SK-N-SH (cell line): ENCODE measurements at regions not wholly inside any gene's neighbourhood (a gene's known extent, or its start where the extent isn't known, plus 50 kb on each side); places are given as distances from the start of the nearest gene placed in this dataset.

Experiments
- CTCF ChIA-PET: fragments of 300-600, 350-600 bp; formaldehyde crosslinking; extraction: SDS; loops from one replicate; lab custom pipeline; 2021; lab: Yijun Ruan, JAX
- POLR2A ChIA-PET: fragments of 350-600 bp; sonication (Branson Sonifier 250); formaldehyde crosslinking; extraction: SDS; loops from one replicate; lab custom pipeline; 2020; ENCODE audit warnings: antibody characterized with exemption, inconsistent platforms; lab: Yijun Ruan, JAX
- DNase-seq: peaks from one replicate; pipeline ENCODE4 v3.0.0; 2012
- H2AFZ ChIP-seq: fragments of 200-600 bp; sonication (generic); 2 replicates; pipeline ENCODE4 v1.8.1; 2016; ENCODE audit warnings: antibody characterized with exemption, mild to moderate bottlenecking, low read depth
- H3F3A ChIP-seq: fragments of 200-600 bp; sonication (generic); replicated peaks from 2 replicates; pipeline ENCODE3; 2016; ENCODE audit warnings: antibody characterized with exemption, mild to moderate bottlenecking; ENCODE audit not compliant: insufficient read depth
- H3K27ac ChIP-seq, 2 experiments: fragments of 200-500 bp in 1 of 2; fragments of 200-600 bp in 1 of 2; sonication (Bioruptor generic) in 1 of 2; sonication (generic), shearing (Covaris generic) in 1 of 2; 2 replicates each; pipeline versions ENCODE4 v1.5.1 to v1.6.1; 2014 to 2016; ENCODE audit warnings: low read depth in 2 of 2, inconsistent platforms in 1 of 2, low read length in 1 of 2, mild to moderate bottlenecking in 1 of 2, mixed read lengths in 1 of 2
- H3K27me3 ChIP-seq: fragments of 200-600 bp; sonication (generic), shearing (Covaris generic); 2 replicates; pipeline ENCODE4 v1.6.1; 2016; ENCODE audit warnings: mixed run types; ENCODE audit not compliant: insufficient read depth
- H3K36me3 ChIP-seq, 2 experiments: fragments of 200-500 bp in 1 of 2; fragments of 200-600 bp in 1 of 2; sonication (Bioruptor generic) in 1 of 2; sonication (generic) in 1 of 2; replicated peaks in 1 of 2; 2 replicates each; pipeline versions ENCODE3 to v1.5.1; 2014 to 2016; ENCODE audit warnings: low read length in 1 of 2, mild to moderate bottlenecking in 1 of 2; ENCODE audit not compliant: insufficient read depth in 2 of 2, control insufficient read depth in 1 of 2
- H3K4me1 ChIP-seq, 2 experiments: fragments of 200-500 bp in 1 of 2; fragments of 200-600 bp in 1 of 2; sonication (Bioruptor generic) in 1 of 2; sonication (generic), shearing (Covaris generic) in 1 of 2; 2 replicates each; pipeline versions ENCODE4 v1.5.1 to v1.6.1; 2014 to 2016; ENCODE audit warnings: low read depth in 1 of 2, low read length in 1 of 2, mixed run types in 1 of 2; ENCODE audit not compliant: insufficient read depth in 2 of 2, control insufficient read depth in 1 of 2
- H3K4me2 ChIP-seq: fragments of 200-600 bp; sonication (generic), shearing (Covaris generic); 2 replicates; pipeline ENCODE4 v1.6.1; 2017; ENCODE audit warnings: mixed run types
- H3K4me3 ChIP-seq, 2 experiments: fragments of 200-500 bp in 1 of 2; fragments of 200-600 bp in 1 of 2; sonication (Bioruptor generic) in 1 of 2; sonication (generic), shearing (Covaris generic) in 1 of 2; 2 replicates each; pipeline versions ENCODE4 v1.5.1 to v1.8.1; 2014 to 2016; ENCODE audit warnings: low read depth in 2 of 2, inconsistent platforms in 1 of 2, low read length in 1 of 2, mild to moderate bottlenecking in 1 of 2, mixed read lengths in 1 of 2, moderate library complexity in 1 of 2
- H3K79me2 ChIP-seq: fragments of 200-600 bp; sonication (generic); 2 replicates; pipeline ENCODE4 v1.8.1; 2017; ENCODE audit warnings: mild to moderate bottlenecking; ENCODE audit not compliant: insufficient read depth
- H3K9ac ChIP-seq: fragments of 200-600 bp; sonication (generic); 2 replicates; pipeline ENCODE4 v1.6.1; 2017; ENCODE audit warnings: mixed run types
- H3K9me2 ChIP-seq: fragments of 200-600 bp; sonication (generic); 2 replicates; pipeline ENCODE4 v1.6.1; 2017; ENCODE audit warnings: mixed run types
- H3K9me3 ChIP-seq: fragments of 200-600 bp; sonication (generic); 2 replicates; pipeline ENCODE4 v1.6.1; 2017; ENCODE audit warnings: mixed run types, mild to moderate bottlenecking, moderate library complexity
- H4K20me1 ChIP-seq: fragments of 200-600 bp; sonication (generic); 2 replicates; pipeline ENCODE4 v1.6.1; 2017; ENCODE audit warnings: mild to moderate bottlenecking, mixed run types; ENCODE audit not compliant: insufficient read depth
- ELF1 ChIP-seq: IDR thresholded peaks from 2 replicates; pipeline ENCODE4 v1.4.0; 2012
- EZH2phosphoT487 ChIP-seq: fragments of 200-600 bp; sonication (generic); IDR thresholded peaks from 2 replicates; pipeline ENCODE4 v1.6.1; 2017; ENCODE audit warnings: low read depth, mixed run types, mild to moderate bottlenecking, antibody characterized with exemption, moderate library complexity, borderline replicate concordance
- FOSL2 ChIP-seq: IDR thresholded peaks from 2 replicates; pipeline ENCODE4 v1.4.0; 2012; ENCODE audit warnings: low read depth, mild to moderate bottlenecking, moderate library complexity, borderline replicate concordance
- GATA2 ChIP-seq: sonication (generic); formaldehyde crosslinking; IDR thresholded peaks from 2 replicates; pipeline ENCODE4 v1.5.0; 2020; ENCODE audit warnings: mild to moderate bottlenecking, missing genetic modification reagents
- JUND ChIP-seq: IDR thresholded peaks from 2 replicates; pipeline ENCODE4 v1.4.0; 2012
- NRF1 ChIP-seq: IDR thresholded peaks from 2 replicates; pipeline ENCODE4 v1.6.1; 2012; ENCODE audit warnings: low read depth, mild to moderate bottlenecking, low read length
- RCOR1 ChIP-seq: fragments of 150-350 bp; IDR thresholded peaks from 2 replicates; pipeline ENCODE4 v1.6.1; 2017; ENCODE audit warnings: antibody characterized with exemption, low read length
- RFX5 ChIP-seq: IDR thresholded peaks from 2 replicates; pipeline ENCODE4 v1.6.1; 2012; ENCODE audit warnings: mild to moderate bottlenecking, improper control_type of control experiment, low read length
- RXRA ChIP-seq: IDR thresholded peaks from 2 replicates; pipeline ENCODE4 v1.4.0; 2012; ENCODE audit warnings: low read depth, mild to moderate bottlenecking, borderline replicate concordance
- SMC3 ChIP-seq: IDR thresholded peaks from 2 replicates; pipeline ENCODE4 v1.6.1; 2012; ENCODE audit warnings: low read depth, low read length, improper control_type of control experiment
- TAF1 ChIP-seq: IDR thresholded peaks from 2 replicates; pipeline ENCODE4 v1.6.1; 2012; ENCODE audit warnings: low read depth, mild to moderate bottlenecking, low read length, moderate library complexity, borderline replicate concordance
- TEAD4 ChIP-seq: IDR thresholded peaks from 2 replicates; pipeline ENCODE4 v1.4.0; 2012; ENCODE audit warnings: mild to moderate bottlenecking, borderline replicate concordance; ENCODE audit not compliant: insufficient read depth
- WGBS: methylation state at CpG from one replicate; pipeline ENCODE4 v1.1.6; 2017; ENCODE audit warnings: low lambda C conversion rate; 5-methylcytosine and 5-hydroxymethylcytosine counted together
- TF ChIP-seq, protein P1 (sequence below): fragments of 150-350 bp; IDR thresholded peaks from 2 replicates; pipeline ENCODE4 v1.6.1; 2016; ENCODE audit warnings: mild to moderate bottlenecking, low read depth, low read length
- TF ChIP-seq, protein P2 (sequence below): IDR thresholded peaks from 2 replicates; pipeline ENCODE4; 2012
- TF ChIP-seq, protein P3 (sequence below): fragments of 200-600 bp; sonication (generic); IDR thresholded peaks from 2 replicates; pipeline ENCODE4 v1.6.1; 2017; ENCODE audit warnings: antibody characterized with exemption, mild to moderate bottlenecking, moderate library complexity
- TF ChIP-seq, protein P4 (sequence below): IDR thresholded peaks from 2 replicates; pipeline ENCODE4 v1.6.1; 2012; ENCODE audit warnings: mild to moderate bottlenecking, low read depth, low read length, moderate library complexity
- TF ChIP-seq, protein P5 (sequence below): fragments of 150-350 bp; IDR thresholded peaks from 2 replicates; pipeline ENCODE4 v1.6.1; 2017; ENCODE audit warnings: antibody characterized with exemption, low read length, low read depth, borderline replicate concordance

DNA sequence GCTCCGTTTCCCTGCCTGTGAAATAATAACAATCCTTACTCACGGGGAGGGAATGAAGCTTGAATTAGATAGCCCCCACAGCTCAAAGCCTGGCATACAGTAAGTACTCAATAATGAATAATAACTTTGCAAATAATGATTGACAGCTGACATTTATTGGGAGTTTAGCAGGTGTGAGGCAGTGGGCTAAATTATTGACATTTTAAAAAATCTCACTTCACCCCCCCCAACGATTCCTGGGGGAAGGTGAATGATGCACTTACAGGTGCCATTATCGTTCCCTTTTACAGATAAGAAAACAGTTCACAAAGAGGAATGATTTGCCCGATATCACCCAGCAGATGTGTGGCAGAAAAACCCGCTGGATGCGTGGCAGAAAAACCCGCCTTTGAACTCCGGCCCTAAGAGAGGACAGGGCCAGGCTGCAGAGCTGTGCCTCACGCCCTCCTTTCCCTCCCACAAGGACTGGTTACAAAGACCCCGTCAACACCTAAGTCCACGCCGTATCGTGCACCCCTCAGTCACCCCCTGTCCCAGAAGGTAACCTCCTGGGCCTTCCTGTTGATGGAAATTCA is 114.2 kb upstream of the PTPN1 start:
- Histone ChIP-seq H3K4me1 (no peaks in the 10 kb centered on the region; a peak in 1 of 4 replicates), H3F3A (no peaks in the 10 kb centered on the region), H3K27ac (no peak overlapping the region), H3K4me3 (no peak overlapping the region), H4K20me1 (no peaks in the 10 kb centered on the region), H2AFZ (no peak overlapping the region), H3K27me3 (no peaks in the 10 kb centered on the region), H3K9me2 (no peaks in the 10 kb centered on the region), H3K9me3 (no peaks in the 10 kb centered on the region), H3K4me2 (no peak overlapping the region), H3K9ac (no peak overlapping the region), H3K79me2 (no peaks in the 10 kb centered on the region), H3K36me3 (no peaks in the 10 kb centered on the region)
- 83% methylated on average over 12 of the region's 14 CpGs for WGBS
- TF ChIP-seq JUND = no peak
- no peak for TF ChIP-seq FOSL2
- TF ChIP-seq RFX5 = no peak
- no peak for TF ChIP-seq TEAD4
- no peak for TF ChIP-seq GATA2 (CRISPR knock-in tag)
- TF ChIP-seq SMC3 = no peak
- TF ChIP-seq, protein P1, sequence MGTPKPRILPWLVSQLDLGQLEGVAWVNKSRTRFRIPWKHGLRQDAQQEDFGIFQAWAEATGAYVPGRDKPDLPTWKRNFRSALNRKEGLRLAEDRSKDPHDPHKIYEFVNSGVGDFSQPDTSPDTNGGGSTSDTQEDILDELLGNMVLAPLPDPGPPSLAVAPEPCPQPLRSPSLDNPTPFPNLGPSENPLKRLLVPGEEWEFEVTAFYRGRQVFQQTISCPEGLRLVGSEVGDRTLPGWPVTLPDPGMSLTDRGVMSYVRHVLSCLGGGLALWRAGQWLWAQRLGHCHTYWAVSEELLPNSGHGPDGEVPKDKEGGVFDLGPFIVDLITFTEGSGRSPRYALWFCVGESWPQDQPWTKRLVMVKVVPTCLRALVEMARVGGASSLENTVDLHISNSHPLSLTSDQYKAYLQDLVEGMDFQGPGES = no peak
- TF ChIP-seq ELF1 = no peak
- TF ChIP-seq EZH2phosphoT487 = no peak
- no peak for TF ChIP-seq RXRA
- no peak for TF ChIP-seq RCOR1
- TF ChIP-seq NRF1 = no peak
- TF ChIP-seq, protein P2, sequence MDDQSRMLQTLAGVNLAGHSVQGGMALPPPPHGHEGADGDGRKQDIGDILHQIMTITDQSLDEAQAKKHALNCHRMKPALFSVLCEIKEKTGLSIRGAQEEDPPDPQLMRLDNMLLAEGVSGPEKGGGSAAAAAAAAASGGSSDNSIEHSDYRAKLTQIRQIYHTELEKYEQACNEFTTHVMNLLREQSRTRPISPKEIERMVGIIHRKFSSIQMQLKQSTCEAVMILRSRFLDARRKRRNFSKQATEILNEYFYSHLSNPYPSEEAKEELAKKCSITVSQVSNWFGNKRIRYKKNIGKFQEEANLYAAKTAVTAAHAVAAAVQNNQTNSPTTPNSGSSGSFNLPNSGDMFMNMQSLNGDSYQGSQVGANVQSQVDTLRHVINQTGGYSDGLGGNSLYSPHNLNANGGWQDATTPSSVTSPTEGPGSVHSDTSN = no peak
- TF ChIP-seq, protein P3, sequence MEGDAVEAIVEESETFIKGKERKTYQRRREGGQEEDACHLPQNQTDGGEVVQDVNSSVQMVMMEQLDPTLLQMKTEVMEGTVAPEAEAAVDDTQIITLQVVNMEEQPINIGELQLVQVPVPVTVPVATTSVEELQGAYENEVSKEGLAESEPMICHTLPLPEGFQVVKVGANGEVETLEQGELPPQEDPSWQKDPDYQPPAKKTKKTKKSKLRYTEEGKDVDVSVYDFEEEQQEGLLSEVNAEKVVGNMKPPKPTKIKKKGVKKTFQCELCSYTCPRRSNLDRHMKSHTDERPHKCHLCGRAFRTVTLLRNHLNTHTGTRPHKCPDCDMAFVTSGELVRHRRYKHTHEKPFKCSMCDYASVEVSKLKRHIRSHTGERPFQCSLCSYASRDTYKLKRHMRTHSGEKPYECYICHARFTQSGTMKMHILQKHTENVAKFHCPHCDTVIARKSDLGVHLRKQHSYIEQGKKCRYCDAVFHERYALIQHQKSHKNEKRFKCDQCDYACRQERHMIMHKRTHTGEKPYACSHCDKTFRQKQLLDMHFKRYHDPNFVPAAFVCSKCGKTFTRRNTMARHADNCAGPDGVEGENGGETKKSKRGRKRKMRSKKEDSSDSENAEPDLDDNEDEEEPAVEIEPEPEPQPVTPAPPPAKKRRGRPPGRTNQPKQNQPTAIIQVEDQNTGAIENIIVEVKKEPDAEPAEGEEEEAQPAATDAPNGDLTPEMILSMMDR = no peak
- TF ChIP-seq, protein P4, sequence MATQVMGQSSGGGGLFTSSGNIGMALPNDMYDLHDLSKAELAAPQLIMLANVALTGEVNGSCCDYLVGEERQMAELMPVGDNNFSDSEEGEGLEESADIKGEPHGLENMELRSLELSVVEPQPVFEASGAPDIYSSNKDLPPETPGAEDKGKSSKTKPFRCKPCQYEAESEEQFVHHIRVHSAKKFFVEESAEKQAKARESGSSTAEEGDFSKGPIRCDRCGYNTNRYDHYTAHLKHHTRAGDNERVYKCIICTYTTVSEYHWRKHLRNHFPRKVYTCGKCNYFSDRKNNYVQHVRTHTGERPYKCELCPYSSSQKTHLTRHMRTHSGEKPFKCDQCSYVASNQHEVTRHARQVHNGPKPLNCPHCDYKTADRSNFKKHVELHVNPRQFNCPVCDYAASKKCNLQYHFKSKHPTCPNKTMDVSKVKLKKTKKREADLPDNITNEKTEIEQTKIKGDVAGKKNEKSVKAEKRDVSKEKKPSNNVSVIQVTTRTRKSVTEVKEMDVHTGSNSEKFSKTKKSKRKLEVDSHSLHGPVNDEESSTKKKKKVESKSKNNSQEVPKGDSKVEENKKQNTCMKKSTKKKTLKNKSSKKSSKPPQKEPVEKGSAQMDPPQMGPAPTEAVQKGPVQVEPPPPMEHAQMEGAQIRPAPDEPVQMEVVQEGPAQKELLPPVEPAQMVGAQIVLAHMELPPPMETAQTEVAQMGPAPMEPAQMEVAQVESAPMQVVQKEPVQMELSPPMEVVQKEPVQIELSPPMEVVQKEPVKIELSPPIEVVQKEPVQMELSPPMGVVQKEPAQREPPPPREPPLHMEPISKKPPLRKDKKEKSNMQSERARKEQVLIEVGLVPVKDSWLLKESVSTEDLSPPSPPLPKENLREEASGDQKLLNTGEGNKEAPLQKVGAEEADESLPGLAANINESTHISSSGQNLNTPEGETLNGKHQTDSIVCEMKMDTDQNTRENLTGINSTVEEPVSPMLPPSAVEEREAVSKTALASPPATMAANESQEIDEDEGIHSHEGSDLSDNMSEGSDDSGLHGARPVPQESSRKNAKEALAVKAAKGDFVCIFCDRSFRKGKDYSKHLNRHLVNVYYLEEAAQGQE = no peak
- TF ChIP-seq, protein P5, sequence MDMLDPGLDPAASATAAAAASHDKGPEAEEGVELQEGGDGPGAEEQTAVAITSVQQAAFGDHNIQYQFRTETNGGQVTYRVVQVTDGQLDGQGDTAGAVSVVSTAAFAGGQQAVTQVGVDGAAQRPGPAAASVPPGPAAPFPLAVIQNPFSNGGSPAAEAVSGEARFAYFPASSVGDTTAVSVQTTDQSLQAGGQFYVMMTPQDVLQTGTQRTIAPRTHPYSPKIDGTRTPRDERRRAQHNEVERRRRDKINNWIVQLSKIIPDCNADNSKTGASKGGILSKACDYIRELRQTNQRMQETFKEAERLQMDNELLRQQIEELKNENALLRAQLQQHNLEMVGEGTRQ = no peak
- TF ChIP-seq TAF1 = no peak
- no peak for DNase-seq
- POLR2A ChIA-PET = no interaction called here
- CTCF ChIA-PET = no interaction called here
